B cell (primary cell): ENCODE measurements at regions not wholly inside any gene's neighbourhood (a gene's known extent, or its start where the extent isn't known, plus 50 kb on each side); places are given as distances from the start of the nearest gene placed in this dataset.

Source experiments
- ATAC-seq: fragments of 200-7000 bp; cut with Tn5 transposase; one replicate; pipeline ENCODE4 v1.10.0; 2021; ENCODE audit warnings: low read depth, mild to moderate bottlenecking, moderate number of reproducible peaks, moderate library complexity
- CTCF ChIA-PET: fragments of 350-600 bp; sonication (Branson Sonifier 250); formaldehyde crosslinking; loops from one replicate; lab custom pipeline; 2021; ENCODE audit warnings: antibody characterized with exemption, inconsistent platforms; lab: Charles Lee
- POLR2A ChIA-PET: fragments of 350-600 bp; sonication (Branson Sonifier 250); formaldehyde crosslinking; loops from one replicate; lab custom pipeline; 2021; ENCODE audit warnings: antibody characterized with exemption; lab: Charles Lee
- DNase-seq: peaks from one replicate; pipeline ENCODE4 v3.0.0; 2013
- H2AFZ ChIP-seq: 2 replicates; pipeline ENCODE4 v1.6.1; 2012; ENCODE audit warnings: mild to moderate bottlenecking, low read depth, low read length; ENCODE audit not compliant: insufficient read depth, poor library complexity, severe bottlenecking
- H3K27ac ChIP-seq, 2 donors: 1 replicate in 1 of 2; 2 replicates in 1 of 2; pipeline ENCODE4 v1.5.1; 2012 to 2013; ENCODE audit warnings: low read length in 2 of 2, mild to moderate bottlenecking in 2 of 2, moderate library complexity in 1 of 2
- H3K27me3 ChIP-seq, 4 experiments: fragments of 200-600 bp in 1 of 4; sonication (generic) in 1 of 4; replicated peaks in 1 of 4; 1 replicate in 2 of 4; 2 replicates in 2 of 4; pipeline versions ENCODE4 v1.6.1 to v1.7.0; 2013 to 2016; ENCODE audit warnings: low read length in 3 of 4, mild to moderate bottlenecking in 2 of 4, mixed read lengths in 1 of 4, moderate library complexity in 1 of 4; ENCODE audit not compliant: insufficient read depth in 4 of 4, control insufficient read depth in 3 of 4; ENCODE audit errors: control extremely low read depth in 1 of 4
- H3K36me3 ChIP-seq, 2 experiments: replicated peaks in 1 of 2; 1 replicate in 1 of 2; 2 replicates in 1 of 2; pipeline versions ENCODE4 v1.6.1 to v1.7.1; 2013; ENCODE audit warnings: low read length in 1 of 2; ENCODE audit not compliant: insufficient read depth in 2 of 2, control insufficient read depth in 1 of 2; ENCODE audit errors: control extremely low read depth in 1 of 2, extremely low read depth in 1 of 2
- H3K4me1 ChIP-seq, 2 donors: fragments of 200-600 bp in 1 of 2; sonication (generic) in 1 of 2; 1 replicate in 1 of 2; 2 replicates in 1 of 2; pipeline versions ENCODE4 v1.5.1 to v1.6.1; 2013 to 2017; ENCODE audit warnings: low read length in 2 of 2; ENCODE audit not compliant: control insufficient read depth in 2 of 2, insufficient read depth in 2 of 2
- H3K4me2 ChIP-seq: replicated peaks from 2 replicates; pipeline ENCODE3; 2012; ENCODE audit warnings: mild to moderate bottlenecking, low read depth, low read length; ENCODE audit not compliant: poor library complexity, severe bottlenecking
- H3K4me3 ChIP-seq, 5 experiments: fragments of 200-600 bp in 1 of 5; sonication (generic) in 1 of 5; 1 replicate in 3 of 5; 2 replicates in 2 of 5; pipeline versions ENCODE4 v1.5.1 to v1.7.0; 2011 to 2016; ENCODE audit warnings: low read length in 4 of 5, mild to moderate bottlenecking in 4 of 5, low read depth in 2 of 5, control low read depth in 1 of 5, moderate library complexity in 1 of 5; ENCODE audit not compliant: insufficient read depth in 1 of 5; ENCODE audit errors: control extremely low read depth in 1 of 5, extremely low read depth in 1 of 5
- H3K79me2 ChIP-seq: fragments of 200-600 bp; sonication (generic); one replicate; pipeline ENCODE4 v1.6.0; 2016; ENCODE audit warnings: low read length; ENCODE audit not compliant: control insufficient read depth, insufficient read depth
- H3K9ac ChIP-seq: fragments of 200-600 bp; sonication (generic); 2 replicates; pipeline ENCODE4 v1.6.1; 2017; ENCODE audit warnings: mild to moderate bottlenecking, low read length, moderate library complexity
- H3K9me3 ChIP-seq, 3 donors: one replicate each; pipeline versions ENCODE4 v1.6.1 to v1.7.1; 2013; ENCODE audit warnings: low read length in 2 of 3; ENCODE audit not compliant: control insufficient read depth in 2 of 3, insufficient read depth in 1 of 3; ENCODE audit errors: control extremely low read depth in 1 of 3
- H4K20me1 ChIP-seq: 2 replicates; pipeline ENCODE4 v1.6.0; 2012; ENCODE audit warnings: mild to moderate bottlenecking, low read length; ENCODE audit not compliant: insufficient read depth, control insufficient read depth, poor library complexity, severe bottlenecking
- H3K27ac Mint-ChIP-seq: one replicate; pipeline ENCODE4 v1.8.0; 2021; ENCODE audit warnings: mixed read lengths
- H3K27me3 Mint-ChIP-seq: one replicate; pipeline ENCODE4 v1.8.0; 2021; ENCODE audit warnings: mixed read lengths
- H3K4me1 Mint-ChIP-seq: one replicate; pipeline ENCODE4 v1.8.0; 2021; ENCODE audit warnings: mixed read lengths
- H3K4me3 Mint-ChIP-seq: one replicate; pipeline ENCODE4 v1.8.0; 2021; ENCODE audit warnings: mixed read lengths
- H3K9me3 Mint-ChIP-seq: one replicate; pipeline ENCODE4 v1.8.0; 2022; ENCODE audit warnings: mixed read lengths; ENCODE audit not compliant: insufficient read depth
- EZH2 ChIP-seq: IDR thresholded peaks from 2 replicates; pipeline ENCODE4 v1.6.1; 2012; ENCODE audit warnings: borderline replicate concordance, low read depth, mild to moderate bottlenecking, moderate library complexity, low read length; ENCODE audit not compliant: insufficient read depth, poor library complexity, severe bottlenecking
- WGBS: methylation state at CpG from one replicate; pipeline ENCODE4 v1.1.5; 2013; ENCODE audit warnings: missing lambda C conversion rate; ENCODE audit not compliant: insufficient coverage; 5-methylcytosine and 5-hydroxymethylcytosine counted together
- intact Hi-C: fragments of 100-400 bp; cut with micrococcal nuclease; formaldehyde crosslinking; loops from one replicate; pipeline ENCODE4 v1.10.0; 2022
- TF ChIP-seq, protein P1 (sequence below): fragments of 200-600 bp; IDR thresholded peaks from one replicate; pipeline ENCODE4 v1.8.0; 2022; ENCODE audit warnings: antibody characterized with exemption, mild to moderate bottlenecking

DNA sequence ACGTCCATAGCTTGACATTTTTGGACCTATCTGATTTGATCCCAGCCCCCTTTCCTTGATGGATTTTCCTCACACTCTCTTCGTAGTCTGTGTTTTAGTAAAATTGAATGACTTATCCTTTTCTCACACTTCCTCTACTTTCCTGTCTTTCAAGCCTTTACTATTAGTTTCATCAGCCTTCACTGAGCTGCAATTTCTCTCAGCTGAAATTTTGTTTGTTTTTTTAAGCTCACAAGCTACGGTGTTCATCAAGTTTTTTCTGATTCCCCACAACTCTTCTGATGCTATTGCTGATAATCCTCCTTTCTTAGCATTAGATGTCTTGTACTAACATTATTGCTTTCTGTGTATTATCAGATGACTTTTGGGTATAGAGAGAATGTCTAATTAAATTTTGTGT, 263.7 kb downstream of the TBX18 start:
- intact Hi-C loops = no loop called here
- H2AFZ ChIP-seq = no peak overlapping the region
- no peaks in the 10 kb centered on the region for H4K20me1 ChIP-seq
- H3K4me1 Mint-ChIP-seq = no peaks in the 10 kb centered on the region
- H3K4me3 ChIP-seq = no peak overlapping the region
- peaks cover 3% of the 10 kb centered on the region for H3K9me3 Mint-ChIP-seq
- no peaks in the 10 kb centered on the region for H3K36me3 ChIP-seq
- CTCF ChIA-PET = no interaction called here
- TF ChIP-seq, protein P1, sequence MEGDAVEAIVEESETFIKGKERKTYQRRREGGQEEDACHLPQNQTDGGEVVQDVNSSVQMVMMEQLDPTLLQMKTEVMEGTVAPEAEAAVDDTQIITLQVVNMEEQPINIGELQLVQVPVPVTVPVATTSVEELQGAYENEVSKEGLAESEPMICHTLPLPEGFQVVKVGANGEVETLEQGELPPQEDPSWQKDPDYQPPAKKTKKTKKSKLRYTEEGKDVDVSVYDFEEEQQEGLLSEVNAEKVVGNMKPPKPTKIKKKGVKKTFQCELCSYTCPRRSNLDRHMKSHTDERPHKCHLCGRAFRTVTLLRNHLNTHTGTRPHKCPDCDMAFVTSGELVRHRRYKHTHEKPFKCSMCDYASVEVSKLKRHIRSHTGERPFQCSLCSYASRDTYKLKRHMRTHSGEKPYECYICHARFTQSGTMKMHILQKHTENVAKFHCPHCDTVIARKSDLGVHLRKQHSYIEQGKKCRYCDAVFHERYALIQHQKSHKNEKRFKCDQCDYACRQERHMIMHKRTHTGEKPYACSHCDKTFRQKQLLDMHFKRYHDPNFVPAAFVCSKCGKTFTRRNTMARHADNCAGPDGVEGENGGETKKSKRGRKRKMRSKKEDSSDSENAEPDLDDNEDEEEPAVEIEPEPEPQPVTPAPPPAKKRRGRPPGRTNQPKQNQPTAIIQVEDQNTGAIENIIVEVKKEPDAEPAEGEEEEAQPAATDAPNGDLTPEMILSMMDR = no peak
- TF ChIP-seq EZH2 = no peak
- no peaks in the 10 kb centered on the region for H3K79me2 ChIP-seq
- no peaks in the 10 kb centered on the region for H3K27me3 ChIP-seq
- H3K4me2 ChIP-seq = no peak overlapping the region
- H3K27ac Mint-ChIP-seq = no peak overlapping the region
- no peak overlapping the region for H3K27ac ChIP-seq
- no peak overlapping the region for H3K9ac ChIP-seq
- H3K4me3 Mint-ChIP-seq = no peak overlapping the region
- no peaks in the 10 kb centered on the region for H3K27me3 Mint-ChIP-seq
- no peak for ATAC-seq
- POLR2A ChIA-PET = no interaction called here
- H3K9me3 ChIP-seq = peaks cover 0 to 4% (median 0%) of the 10 kb centered on the region in 3 donors
- no CpG with 5 or more reads among the region's 3 CpGs for WGBS
- DNase-seq = no peak
- H3K4me1 ChIP-seq = no peaks in the 10 kb centered on the region

DNA sequence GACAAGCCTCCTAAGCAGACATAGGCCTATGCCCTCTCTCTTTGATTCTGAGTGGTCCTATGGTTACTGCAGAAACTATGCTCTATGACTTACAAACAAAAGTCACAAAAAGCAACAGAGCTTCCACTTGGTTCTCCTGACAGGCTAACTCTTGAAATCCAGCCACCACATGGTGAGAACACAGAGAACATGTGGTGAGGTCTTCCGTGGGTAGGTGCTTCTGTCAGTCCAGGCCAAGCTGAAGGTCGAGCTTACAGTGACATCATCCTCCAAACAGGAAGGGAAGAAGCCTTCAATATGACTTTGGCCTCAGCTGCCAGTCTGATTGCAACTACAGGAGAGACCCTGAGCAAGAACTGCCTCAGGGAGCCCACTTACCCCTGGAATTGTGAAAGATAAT, 265.5 kb downstream of the TBX18 start:
- Mint-ChIP-seq H3K27ac (no peak overlapping the region), H3K4me1 (no peaks in the 10 kb centered on the region), H3K4me3 (no peak overlapping the region), H3K27me3 (no peaks in the 10 kb centered on the region), H3K9me3 (peaks cover 3% of the 10 kb centered on the region)
- H3K27ac ChIP-seq = no peak overlapping the region
- no peak overlapping the region for H3K4me3 ChIP-seq
- no peaks in the 10 kb centered on the region for H4K20me1 ChIP-seq
- H3K9ac ChIP-seq = no peak overlapping the region
- TF ChIP-seq, protein P1 = no peak
- TF ChIP-seq EZH2 = no peak
- no peaks in the 10 kb centered on the region for H3K27me3 ChIP-seq
- H3K4me2 ChIP-seq = no peak overlapping the region
- no peak overlapping the region for H2AFZ ChIP-seq
- POLR2A ChIA-PET = no interaction called here
- peaks cover 0 to 4% (median 0%) of the 10 kb centered on the region in 3 donors for H3K9me3 ChIP-seq
- DNase-seq (no peak), ATAC-seq (no peak)
- no peaks in the 10 kb centered on the region for H3K36me3 ChIP-seq
- CTCF ChIA-PET = no interaction called here
- WGBS = 80% methylated on average over 1 of the region's 2 CpGs
- no peaks in the 10 kb centered on the region for H3K4me1 ChIP-seq
- intact Hi-C loops = no loop called here
- no peaks in the 10 kb centered on the region for H3K79me2 ChIP-seq
